H9 (cell line): ENCODE measurements at regions not wholly inside any gene's neighbourhood (a gene's known extent, or its start where the extent isn't known, plus 50 kb on each side); places are given as distances from the start of the nearest gene placed in this dataset.

Experiments
- DNase-seq: peaks from one replicate; pipeline ENCODE4 v3.0.0-alpha.2; 2017
- H2AFZ ChIP-seq: one replicate; pipeline ENCODE4 v1.6.1; 2013; ENCODE audit warnings: mild to moderate bottlenecking, low read length, control low read depth, moderate library complexity
- H2AK5ac ChIP-seq: 2 replicates; pipeline ENCODE4 v1.6.1; 2013; ENCODE audit warnings: low read length, control low read depth, mixed read lengths; ENCODE audit not compliant: insufficient read length
- H2BK120ac ChIP-seq: one replicate; pipeline ENCODE4 v1.6.1; 2013; ENCODE audit warnings: low read depth, mild to moderate bottlenecking, low read length, control low read depth, inconsistent platforms; ENCODE audit not compliant: poor library complexity, severe bottlenecking
- H2BK12ac ChIP-seq: 2 replicates; pipeline ENCODE4 v1.6.1; 2013; ENCODE audit warnings: low read length, control low read depth, mixed read lengths, low read depth; ENCODE audit not compliant: insufficient read length
- H2BK15ac ChIP-seq: 2 replicates; pipeline ENCODE4 v1.6.1; 2013; ENCODE audit warnings: low read depth, low read length, control low read depth
- H2BK20ac ChIP-seq: one replicate; pipeline ENCODE4 v1.6.1; 2013; ENCODE audit warnings: low read depth, mild to moderate bottlenecking, low read length, control low read depth, inconsistent platforms; ENCODE audit not compliant: poor library complexity, severe bottlenecking
- H2BK5ac ChIP-seq: 2 replicates; pipeline ENCODE4 v1.6.1; 2013; ENCODE audit warnings: low read length, control low read depth, mixed read lengths; ENCODE audit not compliant: insufficient read length
- H3K14ac ChIP-seq: 2 replicates; pipeline ENCODE4 v1.6.1; 2013; ENCODE audit warnings: low read length, control low read depth; ENCODE audit not compliant: insufficient read depth
- H3K18ac ChIP-seq: 2 replicates; pipeline ENCODE4 v1.6.1; 2013; ENCODE audit warnings: low read depth, mild to moderate bottlenecking, mixed read lengths, low read length, control low read depth; ENCODE audit not compliant: insufficient read length
- H3K23ac ChIP-seq: 2 replicates; pipeline ENCODE4 v1.6.1; 2013; ENCODE audit warnings: low read length, control low read depth, mixed read lengths, low read depth; ENCODE audit not compliant: insufficient read length
- H3K23me2 ChIP-seq: 2 replicates; pipeline ENCODE4 v1.6.1; 2013; ENCODE audit warnings: low read depth, mild to moderate bottlenecking, mixed read lengths, low read length, control low read depth; ENCODE audit not compliant: insufficient read length, poor library complexity, severe bottlenecking
- H3K27ac ChIP-seq: 2 replicates; pipeline ENCODE4 v1.5.1; 2013; ENCODE audit warnings: low read length, control low read depth, mixed read lengths, low read depth; ENCODE audit not compliant: insufficient read length
- H3K27me3 ChIP-seq: 2 replicates; pipeline ENCODE4 v1.6.1; 2013; ENCODE audit warnings: low read length, control low read depth, inconsistent platforms; ENCODE audit not compliant: insufficient read depth
- H3K4ac ChIP-seq: 2 replicates; pipeline ENCODE4 v1.6.1; 2013; ENCODE audit warnings: low read depth, mild to moderate bottlenecking, control low read depth, inconsistent platforms, low read length, moderate library complexity
- H3K4me1 ChIP-seq: 2 replicates; pipeline ENCODE4 v1.6.1; 2013; ENCODE audit warnings: low read length, control low read depth, inconsistent platforms; ENCODE audit not compliant: insufficient read depth
- H3K4me2 ChIP-seq: 2 replicates; pipeline ENCODE4 v1.6.1; 2013; ENCODE audit warnings: low read length, control low read depth, mixed read lengths; ENCODE audit not compliant: insufficient read length, insufficient read depth
- H3K56ac ChIP-seq: 2 replicates; pipeline ENCODE4 v1.6.1; 2013; ENCODE audit warnings: low read depth, mild to moderate bottlenecking, mixed read lengths, low read length, control low read depth; ENCODE audit not compliant: insufficient read length
- H3K79me1 ChIP-seq: 2 replicates; pipeline ENCODE4 v1.6.1; 2013; ENCODE audit warnings: low read depth, mild to moderate bottlenecking, moderate library complexity, low read length, control low read depth, inconsistent platforms; ENCODE audit not compliant: insufficient read depth, poor library complexity, severe bottlenecking
- H3K79me2 ChIP-seq: 2 replicates; pipeline ENCODE4 v1.6.1; 2013; ENCODE audit warnings: low read length, control low read depth, inconsistent platforms; ENCODE audit not compliant: insufficient read depth
- H3K9ac ChIP-seq: 2 replicates; pipeline ENCODE4 v1.6.1; 2013; ENCODE audit warnings: low read length, control low read depth, mixed read lengths; ENCODE audit not compliant: insufficient read length; ENCODE audit errors: extremely low read depth
- H3K9me3 ChIP-seq: one replicate; pipeline ENCODE4 v1.6.1; 2013; ENCODE audit warnings: low read depth, low read length, inconsistent platforms; ENCODE audit not compliant: control insufficient read depth
- H3T11ph ChIP-seq: one replicate; pipeline ENCODE4 v1.6.1; 2013; ENCODE audit warnings: mild to moderate bottlenecking, low read length, control low read depth, inconsistent platforms
- H4K20me1 ChIP-seq: one replicate; pipeline ENCODE4 v1.6.1; 2013; ENCODE audit not compliant: control insufficient read depth, insufficient read length, insufficient read depth
- H4K5ac ChIP-seq: 2 replicates; pipeline ENCODE4 v1.6.1; 2013; ENCODE audit warnings: low read depth, mild to moderate bottlenecking, mixed read lengths, low read length, control low read depth; ENCODE audit not compliant: insufficient read length
- H4K8ac ChIP-seq: replicated peaks from 2 replicates; pipeline ENCODE4 v1.6.1; 2013; ENCODE audit warnings: low read length, control low read depth, mixed read lengths, low read depth; ENCODE audit not compliant: insufficient read length
- H4K91ac ChIP-seq: 2 replicates; pipeline ENCODE4 v1.6.1; 2013; ENCODE audit warnings: low read depth, mild to moderate bottlenecking, moderate library complexity, mixed read lengths, low read length, control low read depth; ENCODE audit not compliant: insufficient read length
- H3K27ac Mint-ChIP-seq, 3 experiments: 2 replicates in 2 of 3; 3 replicates in 1 of 3; pipeline ENCODE4 v1.8.0; 2020 to 2021; ENCODE audit warnings: mixed read lengths in 3 of 3, mild to moderate bottlenecking in 1 of 3, moderate library complexity in 1 of 3
- H3K27me3 Mint-ChIP-seq: 2 replicates; pipeline ENCODE4 v1.8.0; 2021; ENCODE audit warnings: low read depth, mild to moderate bottlenecking, moderate library complexity, mixed read lengths
- H3K36me3 Mint-ChIP-seq, 3 experiments: 2 replicates in 2 of 3; 3 replicates in 1 of 3; pipeline ENCODE4 v1.8.0; 2020 to 2021; ENCODE audit warnings: low read depth in 3 of 3, mixed read lengths in 3 of 3; ENCODE audit not compliant: insufficient read depth in 1 of 3
- H3K4me1 Mint-ChIP-seq, 2 experiments: 2 replicates each; pipeline ENCODE4 v1.8.0; 2020; ENCODE audit warnings: mixed read lengths in 2 of 2
- H3K4me3 Mint-ChIP-seq, 2 experiments: 2 replicates in 1 of 2; 3 replicates in 1 of 2; pipeline ENCODE4 v1.8.0; 2020 to 2021; ENCODE audit warnings: mild to moderate bottlenecking in 2 of 2, mixed read lengths in 2 of 2, moderate library complexity in 1 of 2
- H3K9me3 Mint-ChIP-seq, 2 experiments: 2 replicates in 1 of 2; 3 replicates in 1 of 2; pipeline ENCODE4 v1.8.0; 2020; ENCODE audit warnings: mild to moderate bottlenecking in 2 of 2, mixed read lengths in 2 of 2, moderate library complexity in 1 of 2
- WGBS: extraction: QIAGEN DNeasy Blood & Tissue Kit; methylation state at CpG from one replicate; pipeline ENCODE4 v1.1.7; 2013; ENCODE audit warnings: missing lambda C conversion rate, low lambda C conversion rate, mixed read lengths; ENCODE audit not compliant: insufficient read length; ENCODE audit errors: extremely low coverage; 5-methylcytosine and 5-hydroxymethylcytosine counted together
- TF ChIP-seq, protein P1 (sequence below): fragments of 200-600 bp; sonication (generic); conservative IDR thresholded peaks from 3 replicates; pipeline ENCODE4 v1.8.0; 2021; ENCODE audit warnings: antibody characterized with exemption, mild to moderate bottlenecking

DNA sequence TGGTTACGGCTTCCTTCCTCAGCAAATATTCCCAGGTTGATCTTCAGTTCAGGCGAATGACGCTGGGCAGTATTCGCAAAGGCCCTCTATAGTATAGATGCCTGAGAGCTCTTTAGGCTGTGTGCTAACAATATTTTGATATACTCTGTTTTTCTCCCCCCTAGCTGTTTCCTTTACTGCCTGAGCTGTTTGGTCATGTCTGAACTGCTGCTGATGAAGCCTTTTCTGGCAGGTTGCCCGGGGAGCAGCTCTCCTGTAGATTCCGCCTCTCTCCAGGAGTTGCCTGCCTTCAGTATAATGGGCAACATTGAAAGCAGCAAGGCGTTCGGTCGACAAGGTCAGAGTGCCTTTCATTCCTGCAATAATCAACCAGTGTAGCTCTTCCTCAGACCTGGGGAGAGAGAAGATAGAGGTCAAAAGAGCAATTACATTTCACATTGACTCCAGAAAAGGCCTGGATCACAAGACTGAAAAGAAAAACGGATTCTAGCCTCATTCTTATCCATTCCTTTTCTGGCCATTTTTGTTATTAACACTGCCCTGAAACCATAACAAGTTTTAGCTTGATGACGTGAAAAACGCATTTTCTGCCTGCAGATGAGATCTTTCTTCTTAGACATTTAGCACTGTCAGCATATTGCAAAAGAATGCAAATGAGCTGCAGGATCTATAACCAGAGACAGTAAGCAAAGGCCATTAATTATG is 60.1 kb upstream of the ZNF608 start:
- Histone ChIP-seq H3K14ac (no peak overlapping the region), H2BK120ac (no peak overlapping the region), H3K79me1 (no peaks in the 10 kb centered on the region), H3K56ac (no peak overlapping the region), H3T11ph (no peak overlapping the region), H4K8ac (no peak overlapping the region), H3K79me2 (no peaks in the 10 kb centered on the region), H3K9ac (no peak overlapping the region), H3K18ac (no peak overlapping the region), H3K23ac (no peak overlapping the region), H2BK5ac (no peak overlapping the region), H4K91ac (no peak overlapping the region), H3K4me1 (0 out of 2 replicates have a peak, but pooled peaks cover 3% of the 10 kb centered on the region), H2AK5ac (no peak overlapping the region), H3K4me2 (no peak overlapping the region), H3K23me2 (no peaks in the 10 kb centered on the region), H3K27ac (no peak overlapping the region), H2BK20ac (no peak overlapping the region), H4K20me1 (no peaks in the 10 kb centered on the region), H3K4ac (no peak overlapping the region), H3K27me3 (no peaks in the 10 kb centered on the region), H3K9me3 (no peaks in the 10 kb centered on the region), H2AFZ (no peak overlapping the region), H4K5ac (no peak overlapping the region), H2BK15ac (no peak overlapping the region), H2BK12ac (no peak overlapping the region)
- Mint-ChIP-seq H3K4me1 (peaks cover 17 to 19% of the 10 kb centered on the region in 2 experiments), H3K27me3 (no peaks in the 10 kb centered on the region), H3K36me3 (no peaks in the 10 kb centered on the region), H3K9me3 (no peaks in the 10 kb centered on the region), H3K27ac (no peak overlapping the region), H3K4me3 (no peak overlapping the region)
- TF ChIP-seq, protein P1, sequence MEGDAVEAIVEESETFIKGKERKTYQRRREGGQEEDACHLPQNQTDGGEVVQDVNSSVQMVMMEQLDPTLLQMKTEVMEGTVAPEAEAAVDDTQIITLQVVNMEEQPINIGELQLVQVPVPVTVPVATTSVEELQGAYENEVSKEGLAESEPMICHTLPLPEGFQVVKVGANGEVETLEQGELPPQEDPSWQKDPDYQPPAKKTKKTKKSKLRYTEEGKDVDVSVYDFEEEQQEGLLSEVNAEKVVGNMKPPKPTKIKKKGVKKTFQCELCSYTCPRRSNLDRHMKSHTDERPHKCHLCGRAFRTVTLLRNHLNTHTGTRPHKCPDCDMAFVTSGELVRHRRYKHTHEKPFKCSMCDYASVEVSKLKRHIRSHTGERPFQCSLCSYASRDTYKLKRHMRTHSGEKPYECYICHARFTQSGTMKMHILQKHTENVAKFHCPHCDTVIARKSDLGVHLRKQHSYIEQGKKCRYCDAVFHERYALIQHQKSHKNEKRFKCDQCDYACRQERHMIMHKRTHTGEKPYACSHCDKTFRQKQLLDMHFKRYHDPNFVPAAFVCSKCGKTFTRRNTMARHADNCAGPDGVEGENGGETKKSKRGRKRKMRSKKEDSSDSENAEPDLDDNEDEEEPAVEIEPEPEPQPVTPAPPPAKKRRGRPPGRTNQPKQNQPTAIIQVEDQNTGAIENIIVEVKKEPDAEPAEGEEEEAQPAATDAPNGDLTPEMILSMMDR: no peak
- peak; percentile 51 for DNase-seq
- no CpG with 5 or more reads among the region's 12 CpGs for WGBS
